K562 (cell line): ENCODE measurements at regions not wholly inside any gene's neighbourhood (a gene's known extent, or its start where the extent isn't known, plus 50 kb on each side); places are given as distances from the start of the nearest gene placed in this dataset.

ENCODE experiments used
- ATAC-seq: fragments of 200-7000 bp; cut with Tn5 transposase; 3 replicates; pipeline ENCODE4 v1.9.1; 2020; ENCODE audit warnings: moderate library complexity
- BruUV-seq: library from RNA; stranded (reverse); fragments of 400-500 nt; replicated peaks from 2 replicates; lab custom pipeline; 2021; lab: Mats Ljungman, UMichigan
- CTCF ChIA-PET: fragments of 300-600 bp; formaldehyde crosslinking; extraction: SDS; loops from one replicate; lab custom pipeline; 2021; ENCODE audit warnings: low intra/inter-chr PET ratio; lab: Yijun Ruan, JAX
- POLR2A ChIA-PET: fragments of 300-600, 350-650 bp; sonication (Branson Sonifier 250); formaldehyde crosslinking; extraction: SDS; loops from one replicate; lab custom pipeline; 2021; ENCODE audit warnings: antibody characterized with exemption, inconsistent platforms; lab: Yijun Ruan, JAX
- DNase-seq, 4 experiments: peaks; one replicate each; pipeline versions ENCODE4 v3.0.0 to v3.0.0-alpha.2; 2011 to 2018; ENCODE audit warnings: low spot score in 3 of 4, mixed read lengths in 3 of 4; ENCODE audit errors: extremely low read depth in 1 of 4
- FAIRE-seq: peaks from 2 replicates; lab custom pipeline; 2011; peaks lifted over from hg19 to GRCh38; lab: Jason Lieb, UNC
- H2AFZ ChIP-seq: 2 replicates; pipeline ENCODE4 v1.6.0; 2011; ENCODE audit warnings: low read depth, low read length, control low read depth, inconsistent platforms
- H3K27ac ChIP-seq: fragments of 200-600 bp; 3 replicates; pipeline ENCODE4 v1.8.0; 2011; ENCODE audit warnings: low read depth, mild to moderate bottlenecking, control low read depth, inconsistent platforms, low read length, moderate library complexity, mixed read lengths; ENCODE audit errors: extremely low read depth
- H3K27me3 ChIP-seq, 2 experiments: fragments of 300-600 bp in 1 of 2; 2 replicates in 1 of 2; 3 replicates in 1 of 2; pipeline versions ENCODE4 v1.6.0 to v1.8.0; 2011; ENCODE audit warnings: inconsistent platforms in 2 of 2, low read length in 2 of 2, mild to moderate bottlenecking in 1 of 2, mixed read lengths in 1 of 2, moderate library complexity in 1 of 2; ENCODE audit not compliant: control insufficient read depth in 2 of 2, insufficient read depth in 2 of 2
- H3K36me3 ChIP-seq: fragments of 300-600 bp; 3 replicates; pipeline ENCODE4 v1.8.0; 2011; ENCODE audit warnings: mild to moderate bottlenecking, low read length, inconsistent platforms; ENCODE audit not compliant: control insufficient read depth, insufficient read depth
- H3K4me1 ChIP-seq, 2 experiments: fragments of 200-600 bp in 1 of 2; replicated peaks in 1 of 2; 2 replicates in 1 of 2; 3 replicates in 1 of 2; pipeline versions ENCODE4 v1.5.1 to v1.8.0; 2011; ENCODE audit warnings: inconsistent platforms in 2 of 2, low read length in 2 of 2, mild to moderate bottlenecking in 1 of 2, mixed read lengths in 1 of 2, moderate library complexity in 1 of 2; ENCODE audit not compliant: control insufficient read depth in 2 of 2, insufficient read depth in 2 of 2
- H3K4me2 ChIP-seq: 2 replicates; pipeline ENCODE4 v1.6.1; 2011; ENCODE audit warnings: low read length, control low read depth, inconsistent platforms, mixed read lengths; ENCODE audit not compliant: insufficient read depth
- H3K4me3 ChIP-seq: fragments of 200-600 bp; sonication (generic), shearing (Covaris generic); 2 replicates; pipeline ENCODE4 v1.5.1; 2016; ENCODE audit warnings: control low read depth, inconsistent platforms
- H3K79me2 ChIP-seq: fragments of 200-600 bp; 3 replicates; pipeline ENCODE4 v1.8.0; 2011; ENCODE audit warnings: low read length, inconsistent platforms; ENCODE audit not compliant: control insufficient read depth, insufficient read depth
- H3K9ac ChIP-seq, 2 experiments: 2 replicates each; pipeline versions ENCODE4 v1.6.0 to v1.6.1; 2011; ENCODE audit warnings: low read depth in 2 of 2, low read length in 2 of 2, control low read depth in 1 of 2, inconsistent platforms in 1 of 2, mild to moderate bottlenecking in 1 of 2, mixed read lengths in 1 of 2; ENCODE audit not compliant: insufficient read depth in 1 of 2
- H3K9me1 ChIP-seq: one replicate; pipeline ENCODE4 v1.6.0; 2011; ENCODE audit warnings: inconsistent platforms, mild to moderate bottlenecking, low read length, moderate library complexity; ENCODE audit not compliant: control insufficient read depth, insufficient read depth
- H3K9me3 ChIP-seq: replicated peaks from 2 replicates; pipeline ENCODE4 v1.5.1; 2011; ENCODE audit warnings: low read depth, low read length, inconsistent platforms; ENCODE audit not compliant: control insufficient read depth, insufficient read depth
- H4K20me1 ChIP-seq: replicated peaks from 2 replicates; pipeline ENCODE4 v1.6.1; 2011; ENCODE audit warnings: low read length, inconsistent platforms, mixed read lengths; ENCODE audit not compliant: control insufficient read depth, insufficient read depth
- CXXC5 ChIP-seq: fragments of 250-450 bp; sonication (Bioruptor Pico); IDR thresholded peaks from 2 replicates; pipeline ENCODE4 v1.8.0; 2022; ENCODE audit warnings: inconsistent platforms, mild to moderate bottlenecking, moderate library complexity
- MED1 ChIP-seq: sonication (generic); formaldehyde crosslinking; IDR thresholded peaks from 2 replicates; pipeline ENCODE4 v1.8.1; 2023; ENCODE audit warnings: missing genetic modification reagents, borderline replicate concordance
- RAD21 ChIP-seq, 2 experiments: fragments of 250-450 bp in 1 of 2; fragments of 450-650 bp in 1 of 2; sonication (Bioruptor Pico) in 1 of 2; formaldehyde crosslinking in 1 of 2; IDR thresholded peaks in 1 of 2; conservative IDR thresholded peaks in 1 of 2; 2 replicates each; pipeline versions ENCODE4 v1.4.0 to v1.8.0; 2020 to 2022; ENCODE audit warnings: mild to moderate bottlenecking in 2 of 2, moderate library complexity in 1 of 2
- ZFP1 ChIP-seq: fragments of 450-650 bp; formaldehyde crosslinking; IDR thresholded peaks from 2 replicates; pipeline ENCODE4 v1.4.0; 2020; ENCODE audit warnings: mild to moderate bottlenecking, mixed read lengths
- whole genome bisulfite sequencing: fragments of 100-300 bp; shearing (Covaris generic); methylation state at CpG from one replicate; pipeline ENCODE4 v1.1.6; 2016; ENCODE audit warnings: low coverage, mixed read lengths; ENCODE audit not compliant: insufficient coverage; ENCODE audit errors: missing lambda C conversion rate; 5-methylcytosine and 5-hydroxymethylcytosine counted together
- in situ Hi-C: fragments of 300-500 bp; cut with MboI; formaldehyde crosslinking; loops from 4 replicates; pipeline ENCODE4 v1.15.0; 2018; ENCODE audit warnings: inconsistent platforms, mixed read lengths
- intact Hi-C: fragments of 100-400 bp; cut with micrococcal nuclease; formaldehyde crosslinking; loops from 2 replicates; pipeline ENCODE4 v1.14.2; 2022

GRCh38 chr7:19984231-19984632 is 210.8 kb upstream of the TMEM196 start:
- H3K27ac ChIP-seq, result no peak overlapping the region
- DNase-seq, result peak in 1 of 4 experiments; percentile 1
- no peaks in the 10 kb centered on the region for H3K9me3 ChIP-seq
- no peak overlapping the region for H3K4me2 ChIP-seq
- no peak for TF ChIP-seq CXXC5 (CRISPR knock-in tag)
- TF ChIP-seq ZFP1, result no peak
- TF ChIP-seq MED1 (CRISPR knock-in tag), result no peak
- TF ChIP-seq RAD21 (CRISPR knock-in tag; conservative IDR thresholded peaks at IDR 0.05 in 1 of 2, IDR thresholded peaks at IDR 0.05 in 1 of 2), result peak in 1 of 2 experiments; percentile 24; a peak in 1 of 4 replicates
- no peaks in the 10 kb centered on the region for H3K4me1 ChIP-seq
- POLR2A ChIA-PET, result no interaction called here
- no peak overlapping the region for H3K4me3 ChIP-seq
- FAIRE-seq, result no peak
- in situ Hi-C loops, result no loop called here
- H3K27me3 ChIP-seq, result no peaks in the 10 kb centered on the region
- BruUV-seq, result no TSS peak
- intact Hi-C loops, result loop anchor here (10.0 kb wide), 2 partner anchors 361 to 451 kb away; no protein-coding TSS in a partner anchor
- no peaks in the 10 kb centered on the region for H4K20me1 ChIP-seq
- no peaks in the 10 kb centered on the region for H3K79me2 ChIP-seq
- 4% methylated on average over 3 of the region's 3 CpGs for WGBS
- no peaks in the 10 kb centered on the region for H3K9me1 ChIP-seq
- H2AFZ ChIP-seq, result no peak overlapping the region
- CTCF ChIA-PET, result interaction anchor here (0.6 kb wide), 1 partner anchor 385 kb away, joined by 3 read pairs; no protein-coding TSS in a partner anchor
- no peaks in the 10 kb centered on the region for H3K36me3 ChIP-seq
- no peak overlapping the region for H3K9ac ChIP-seq
- no peak; the same call in 2 of the 3 replicates for ATAC-seq
